ENCODE measurements at regions not wholly inside any gene's neighbourhood (a gene's known extent, or its start where the extent isn't known, plus 50 kb on each side); places are given as distances from the start of the nearest gene placed in this dataset.
"Not testable (repeated sequence)": the region's sequence is repeated elsewhere in the genome, so short reads cannot be mapped to it uniquely, and the experiment has no call there.

- H3K4me3 ChIP-seq (ENCODE audit: low read length): no peak overlapping the region
- DNase-seq: no peak
- Mint-ChIP-seq H3K9me3 (peaks cover 0 to 6% (median 2%) of the 10 kb centered on the region in 11 donors), H3K4me1 (no peaks in the 10 kb centered on the region), H3K4me3 (no peak overlapping the region), H3K27ac (no peak overlapping the region), H3K27me3 (no peaks in the 10 kb centered on the region), H3K36me3 (no peaks in the 10 kb centered on the region)
- CTCF ChIA-PET: no interaction called here
- H3K27me3 ChIP-seq (ENCODE audit: control insufficient read depth in 2 of 2, insufficient read depth in 2 of 2, low read length in 2 of 2): no peaks in the 10 kb centered on the region
- H3K27ac ChIP-seq (ENCODE audit: low read depth, low read length): no peak overlapping the region
- intact Hi-C loops (cut with micrococcal nuclease): no loop called here
- ATAC-seq: no peak
- no peaks in the 10 kb centered on the region for H3K4me1 ChIP-seq (ENCODE audit: control insufficient read depth in 2 of 2, insufficient read depth in 2 of 2, low read length in 2 of 2)
- H3K36me3 ChIP-seq (ENCODE audit: control insufficient read depth in 2 of 3, insufficient read depth in 3 of 3, low read length in 3 of 3): no peaks in the 10 kb centered on the region
- no peaks in the 10 kb centered on the region for H3K9me3 ChIP-seq (ENCODE audit: control insufficient read depth in 2 of 3, low read length in 3 of 3)
- POLR2A ChIA-PET: no interaction called here
These were observed 199.3 kb downstream of the DMRTA1 start for GRCh38 chr9:22645893-22646292.

GRCh38 chr9:22649384-22649783 lies 202.8 kb downstream of the DMRTA1 start:
- intact Hi-C loops (cut with micrococcal nuclease): no loop called here
- ChIA-PET POLR2A (interaction anchor here (0.8 kb wide), 1 partner anchor 156 kb away, joined by 4 read pairs; no protein-coding TSS in a partner anchor), CTCF (no interaction called here)
- no peak for DNase-seq
- Histone ChIP-seq H3K9me3 (ENCODE audit: control insufficient read depth in 2 of 3, low read length in 3 of 3) (no peaks in the 10 kb centered on the region), H3K36me3 (ENCODE audit: control insufficient read depth in 2 of 3, insufficient read depth in 3 of 3, low read length in 3 of 3) (no peaks in the 10 kb centered on the region), H3K27me3 (ENCODE audit: control insufficient read depth in 2 of 2, insufficient read depth in 2 of 2, low read length in 2 of 2) (no peaks in the 10 kb centered on the region), H3K4me3 (ENCODE audit: low read length) (no peak overlapping the region), H3K27ac (ENCODE audit: low read depth, low read length) (no peak overlapping the region), H3K4me1 (ENCODE audit: control insufficient read depth in 2 of 2, insufficient read depth in 2 of 2, low read length in 2 of 2) (no peaks in the 10 kb centered on the region)
- Mint-ChIP-seq H3K27me3 (no peaks in the 10 kb centered on the region), H3K4me3 (no peak overlapping the region), H3K4me1 (no peaks in the 10 kb centered on the region), H3K9me3 (peaks cover 0 to 11% (median 2%) of the 10 kb centered on the region in 11 donors), H3K27ac (no peak overlapping the region), H3K36me3 (no peaks in the 10 kb centered on the region)
- ATAC-seq: no peak

GRCh38 chr9:22650145-22650544 lies 203.5 kb downstream of the DMRTA1 start:
- ChIA-PET CTCF (no interaction called here), POLR2A (interaction anchor here (0.8 kb wide), 1 partner anchor 157 kb away, joined by 4 read pairs; no protein-coding TSS in a partner anchor)
- Mint-ChIP-seq H3K36me3 (no peaks in the 10 kb centered on the region), H3K27ac (no peak overlapping the region), H3K4me1 (no peaks in the 10 kb centered on the region), H3K27me3 (no peaks in the 10 kb centered on the region), H3K4me3 (no peak overlapping the region), H3K9me3 (peaks cover 0 to 11% (median 2%) of the 10 kb centered on the region in 11 donors)
- Histone ChIP-seq H3K27ac (ENCODE audit: low read depth, low read length) (no peak overlapping the region), H3K4me1 (ENCODE audit: control insufficient read depth in 2 of 2, insufficient read depth in 2 of 2, low read length in 2 of 2) (no peaks in the 10 kb centered on the region), H3K9me3 (ENCODE audit: control insufficient read depth in 2 of 3, low read length in 3 of 3) (no peaks in the 10 kb centered on the region), H3K27me3 (ENCODE audit: control insufficient read depth in 2 of 2, insufficient read depth in 2 of 2, low read length in 2 of 2) (no peaks in the 10 kb centered on the region), H3K4me3 (ENCODE audit: low read length) (no peak overlapping the region), H3K36me3 (ENCODE audit: control insufficient read depth in 2 of 3, insufficient read depth in 3 of 3, low read length in 3 of 3) (no peaks in the 10 kb centered on the region)
- intact Hi-C loops (cut with micrococcal nuclease): no loop called here
- ATAC-seq (no peak), DNase-seq (no peak)

GRCh38 chr9:22650946-22651345 lies 204.3 kb downstream of the DMRTA1 start:
- no peaks in the 10 kb centered on the region for H3K9me3 ChIP-seq (ENCODE audit: control insufficient read depth in 2 of 3, low read length in 3 of 3)
- Mint-ChIP-seq H3K36me3 (no peaks in the 10 kb centered on the region), H3K4me3 (no peak overlapping the region), H3K27ac (no peak overlapping the region), H3K4me1 (no peaks in the 10 kb centered on the region), H3K9me3 (peaks cover 0 to 11% (median 3%) of the 10 kb centered on the region in 11 donors), H3K27me3 (no peaks in the 10 kb centered on the region)
- ATAC-seq (no peak), DNase-seq (no peak)
- H3K4me3 ChIP-seq (ENCODE audit: low read length): no peak overlapping the region
- no peaks in the 10 kb centered on the region for H3K4me1 ChIP-seq (ENCODE audit: control insufficient read depth in 2 of 2, insufficient read depth in 2 of 2, low read length in 2 of 2)
- no peaks in the 10 kb centered on the region for H3K36me3 ChIP-seq (ENCODE audit: control insufficient read depth in 2 of 3, insufficient read depth in 3 of 3, low read length in 3 of 3)
- H3K27ac ChIP-seq (ENCODE audit: low read depth, low read length): no peak overlapping the region
- intact Hi-C loops (cut with micrococcal nuclease): no loop called here
- no peaks in the 10 kb centered on the region for H3K27me3 ChIP-seq (ENCODE audit: control insufficient read depth in 2 of 2, insufficient read depth in 2 of 2, low read length in 2 of 2)
- POLR2A ChIA-PET: no interaction called here
- CTCF ChIA-PET: no interaction called here

GRCh38 chr9:22654833-22655232 lies 208.2 kb downstream of the DMRTA1 start:
- Mint-ChIP-seq H3K4me3 (no peak overlapping the region), H3K36me3 (no peaks in the 10 kb centered on the region), H3K27me3 (no peaks in the 10 kb centered on the region), H3K4me1 (no peaks in the 10 kb centered on the region), H3K9me3 (peaks cover 0 to 10% (median 0%) of the 10 kb centered on the region in 11 donors), H3K27ac (no peak overlapping the region)
- Histone ChIP-seq H3K36me3 (ENCODE audit: control insufficient read depth in 2 of 3, insufficient read depth in 3 of 3, low read length in 3 of 3) (no peaks in the 10 kb centered on the region), H3K9me3 (ENCODE audit: control insufficient read depth in 2 of 3, low read length in 3 of 3) (no peaks in the 10 kb centered on the region), H3K27ac (ENCODE audit: low read depth, low read length) (no peak overlapping the region), H3K4me3 (ENCODE audit: low read length) (no peak overlapping the region), H3K27me3 (ENCODE audit: control insufficient read depth in 2 of 2, insufficient read depth in 2 of 2, low read length in 2 of 2) (no peaks in the 10 kb centered on the region), H3K4me1 (ENCODE audit: control insufficient read depth in 2 of 2, insufficient read depth in 2 of 2, low read length in 2 of 2) (no peaks in the 10 kb centered on the region)
- POLR2A ChIA-PET: no interaction called here
- CTCF ChIA-PET: no interaction called here
- intact Hi-C loops (cut with micrococcal nuclease): no loop called here
- DNase-seq (no peak), ATAC-seq (no peak)

GRCh38 chr9:22657713-22658112 lies 211.1 kb downstream of the DMRTA1 start:
- Histone ChIP-seq H3K27ac (ENCODE audit: low read depth, low read length) (no peak overlapping the region), H3K4me3 (ENCODE audit: low read length) (no peak overlapping the region), H3K9me3 (ENCODE audit: control insufficient read depth in 2 of 3, low read length in 3 of 3) (no peaks in the 10 kb centered on the region), H3K27me3 (ENCODE audit: control insufficient read depth in 2 of 2, insufficient read depth in 2 of 2, low read length in 2 of 2) (no peaks in the 10 kb centered on the region), H3K4me1 (ENCODE audit: control insufficient read depth in 2 of 2, insufficient read depth in 2 of 2, low read length in 2 of 2) (no peaks in the 10 kb centered on the region), H3K36me3 (ENCODE audit: control insufficient read depth in 2 of 3, insufficient read depth in 3 of 3, low read length in 3 of 3) (no peaks in the 10 kb centered on the region)
- DNase-seq: no peak
- no peak overlapping the region for H3K4me3 Mint-ChIP-seq
- intact Hi-C loops (cut with micrococcal nuclease): no loop called here
- H3K4me1 Mint-ChIP-seq: no peaks in the 10 kb centered on the region
- H3K9me3 Mint-ChIP-seq: peaks cover 0 to 6% (median 0%) of the 10 kb centered on the region in 11 donors
- CTCF ChIA-PET: no interaction called here
- H3K36me3 Mint-ChIP-seq: no peaks in the 10 kb centered on the region
- H3K27ac Mint-ChIP-seq: no peak overlapping the region
- ATAC-seq: no peak
- POLR2A ChIA-PET: no interaction called here
- no peaks in the 10 kb centered on the region for H3K27me3 Mint-ChIP-seq

GRCh38 chr9:22658484-22658883 lies 211.9 kb downstream of the DMRTA1 start:
- intact Hi-C loops (cut with micrococcal nuclease); H3K27ac Mint-ChIP-seq; DNase-seq; ATAC-seq; H3K36me3 Mint-ChIP-seq; H3K36me3 ChIP-seq (ENCODE audit: control insufficient read depth in 2 of 3, insufficient read depth in 3 of 3, low read length in 3 of 3); H3K4me1 Mint-ChIP-seq; H3K27ac ChIP-seq (ENCODE audit: low read depth, low read length); POLR2A ChIA-PET; H3K4me3 ChIP-seq (ENCODE audit: low read length); H3K9me3 ChIP-seq (ENCODE audit: control insufficient read depth in 2 of 3, low read length in 3 of 3); CTCF ChIA-PET; H3K27me3 ChIP-seq (ENCODE audit: control insufficient read depth in 2 of 2, insufficient read depth in 2 of 2, low read length in 2 of 2); H3K27me3 Mint-ChIP-seq; H3K4me1 ChIP-seq (ENCODE audit: control insufficient read depth in 2 of 2, insufficient read depth in 2 of 2, low read length in 2 of 2); H3K4me3 Mint-ChIP-seq: not testable (repeated sequence)
- H3K9me3 Mint-ChIP-seq: peaks cover 0 to 10% (median 0%) of the 10 kb centered on the region in 11 donors

Data from naive thymus-derived CD4-positive, alpha-beta T cell (primary cell).